NCI-H2081 (cell line): ENCODE measurements at regions not wholly inside any gene's neighbourhood (a gene's known extent, or its start where the extent isn't known, plus 50 kb on each side); places are given as distances from the start of the nearest gene placed in this dataset.
"Not testable (repeated sequence)": the region's sequence is repeated elsewhere in the genome, so short reads cannot be mapped to it uniquely, and the experiment has no call there.

Experiments
- DNase-seq, 2 experiments: peaks; one replicate each; lab custom pipeline; 2025; lab: John Stamatoyannopoulos, UW

- no peak for DNase-seq
Measured at GRCh38 chr2:109690822-109691541, 76.8 kb downstream of the SOWAHC start.

GRCh38 chr2:109692013-109692743, 78.0 kb downstream of the SOWAHC start:
- DNase-seq, result no peak

- not testable (repeated sequence) for DNase-seq
Measured at GRCh38 chr2:109692831-109693230, 78.7 kb downstream of the SOWAHC start.

GRCh38 chr2:109693292-109693691, 79.1 kb downstream of the SOWAHC start:
- DNase-seq, result not testable (repeated sequence)

- DNase-seq, result no peak
Measured at GRCh38 chr2:109694190-109694589, 80.0 kb downstream of the SOWAHC start.

GRCh38 chr2:109695290-109695689, 81.1 kb downstream of the SOWAHC start:
- DNase-seq, result no peak

GRCh38 chr2:109699646-109700045, 85.5 kb downstream of the SOWAHC start:
- DNase-seq, result no peak

- no peak for DNase-seq
Measured at GRCh38 chr2:109700680-109701274, 86.6 kb downstream of the SOWAHC start.

GRCh38 chr2:109701362-109701761, 87.2 kb downstream of the SOWAHC start:
- no peak for DNase-seq

GRCh38 chr2:109702250-109702985, 88.3 kb downstream of the SOWAHC start:
- DNase-seq, result no peak

- DNase-seq, result no peak
Measured at GRCh38 chr2:109703077-109703476, 88.9 kb downstream of the SOWAHC start.

GRCh38 chr2:109703798-109704197, 89.6 kb downstream of the SOWAHC start:
- no peak for DNase-seq

GRCh38 chr2:109707281-109708147, 86.6 kb upstream of the RGPD5 start:
- no peak for DNase-seq

GRCh38 chr2:109710505-109711229, 83.4 kb upstream of the RGPD5 start:
- DNase-seq, result no peak

GRCh38 chr2:109711230-109712122, 82.6 kb upstream of the RGPD5 start:
- no peak for DNase-seq

- no peak for DNase-seq
Measured at GRCh38 chr2:109712123-109712449, 82.0 kb upstream of the RGPD5 start.

- DNase-seq, result no peak
Measured at GRCh38 chr2:109712746-109713145, 81.4 kb upstream of the RGPD5 start.

GRCh38 chr2:109715313-109715805, 78.7 kb upstream of the RGPD5 start:
- no peak for DNase-seq

- not testable (repeated sequence) for DNase-seq
Measured at GRCh38 chr2:109716596-109716995, 77.5 kb upstream of the RGPD5 start.

GRCh38 chr2:109718139-109718538, 76.0 kb upstream of the RGPD5 start:
- no peak for DNase-seq
